Kidney epithelial cell (primary cell): ENCODE measurements at regions not wholly inside any gene's neighbourhood (a gene's known extent, or its start where the extent isn't known, plus 50 kb on each side); places are given as distances from the start of the nearest gene placed in this dataset.

Source experiments
- DNase-seq: peaks from one replicate; pipeline ENCODE4 v3.0.0-alpha.2; 2010; ENCODE audit warnings: low read depth
- H3K27me3 ChIP-seq: 2 replicates; pipeline ENCODE4 v1.6.0; 2011; ENCODE audit warnings: low read length; ENCODE audit not compliant: control insufficient read depth, insufficient read depth
- H3K36me3 ChIP-seq: 2 replicates; pipeline ENCODE4 v1.5.1; 2011; ENCODE audit warnings: low read length; ENCODE audit not compliant: control insufficient read depth, insufficient read depth
- H3K4me3 ChIP-seq: 2 replicates; pipeline ENCODE4 v1.5.1; 2011; ENCODE audit warnings: low read depth, mild to moderate bottlenecking, control low read depth, low read length
- CTCF ChIP-seq: IDR thresholded peaks from 2 replicates; pipeline ENCODE4 v1.5.1; 2011; ENCODE audit warnings: mild to moderate bottlenecking, moderate library complexity, low read length, control low read depth, inconsistent platforms; ENCODE audit not compliant: insufficient read depth, poor library complexity, severe bottlenecking

- no peak for DNase-seq
- Histone ChIP-seq H3K27me3 (no peaks in the 10 kb centered on the region), H3K36me3 (no peaks in the 10 kb centered on the region), H3K4me3 (no peak overlapping the region)
- TF ChIP-seq CTCF = no peak
Measured at GRCh38 chr1:216944864-216945510, 221.8 kb upstream of the ESRRG start.

GRCh38 chr1:216937491-216937890 is 214.3 kb upstream of the ESRRG start:
- no peak overlapping the region for H3K4me3 ChIP-seq
- H3K36me3 ChIP-seq = no peaks in the 10 kb centered on the region

GRCh38 chr1:216936779-216937178 is 213.6 kb upstream of the ESRRG start:
- no peaks in the 10 kb centered on the region for H3K36me3 ChIP-seq
- TF ChIP-seq CTCF = no peak
- no peaks in the 10 kb centered on the region for H3K27me3 ChIP-seq
- no peak overlapping the region for H3K4me3 ChIP-seq
- no peak for DNase-seq

More at GRCh38 chr1:216937491-216937890, 214.3 kb upstream of the ESRRG start:
- H3K27me3 ChIP-seq = no peaks in the 10 kb centered on the region
- no peak for TF ChIP-seq CTCF
- no peak for DNase-seq

GRCh38 chr1:216935901-216936300 is 212.7 kb upstream of the ESRRG start:
- no peaks in the 10 kb centered on the region for H3K36me3 ChIP-seq
- no peak for DNase-seq
- H3K27me3 ChIP-seq = no peaks in the 10 kb centered on the region
- no peak overlapping the region for H3K4me3 ChIP-seq
- no peak for TF ChIP-seq CTCF

- no peaks in the 10 kb centered on the region for H3K36me3 ChIP-seq
- no peak for DNase-seq
- TF ChIP-seq CTCF = no peak
- H3K27me3 ChIP-seq = no peaks in the 10 kb centered on the region
- no peak overlapping the region for H3K4me3 ChIP-seq
Measured at GRCh38 chr1:216932424-216932823, 209.2 kb upstream of the ESRRG start.
